ENCODE measurements at regions not wholly inside any gene's neighbourhood (a gene's known extent, or its start where the extent isn't known, plus 50 kb on each side); places are given as distances from the start of the nearest gene placed in this dataset.

DNA sequence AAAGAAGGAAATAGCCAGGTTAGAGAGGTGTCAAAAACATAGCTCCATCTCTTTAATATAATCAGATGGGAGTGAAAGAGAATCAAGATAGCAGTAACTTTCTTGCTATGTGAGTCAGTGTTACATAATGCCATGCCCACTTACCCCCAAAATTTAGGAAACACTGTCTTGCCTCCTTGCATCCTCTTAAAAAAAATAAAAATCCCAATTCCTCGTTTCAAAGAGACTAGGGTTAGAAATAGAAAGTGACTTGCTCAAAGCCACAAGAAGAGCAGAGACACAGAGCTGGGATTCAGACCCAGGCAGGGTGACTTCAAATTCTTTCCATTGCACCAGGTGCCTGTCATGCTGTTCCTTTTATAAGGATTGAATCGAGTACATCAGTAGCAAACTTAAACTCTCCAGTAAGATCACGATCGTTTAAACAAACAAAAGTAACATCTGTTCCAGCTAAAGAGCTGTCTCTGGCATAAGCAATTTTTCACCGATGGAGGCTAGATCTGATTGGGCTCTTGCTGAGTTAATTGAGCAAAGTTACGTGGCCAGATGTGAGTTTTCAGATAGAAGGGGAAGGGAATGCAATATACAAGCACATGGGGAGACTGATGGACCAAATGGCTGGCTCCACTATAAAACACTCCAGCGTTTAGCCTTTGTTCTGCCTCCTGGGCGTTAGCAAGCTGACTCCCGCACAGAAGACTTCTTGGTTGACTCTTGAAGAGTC, 176.9 kb downstream of the PALM2AKAP2 start:
- no peak overlapping the region for H2BK120ac ChIP-seq (ENCODE audit: low read depth, low read length)
- H3K36me3 ChIP-seq (ENCODE audit: control insufficient read depth, insufficient read depth, low read length), result no peaks in the 10 kb centered on the region; the same call in 1 of the 2 replicates
- peaks cover 3 to 4% of the 10 kb centered on the region in 2 experiments; a peak in 2 of 4 replicates for H3K79me1 ChIP-seq (ENCODE audit: low read depth in 1 of 2, low read length in 2 of 2)
- TF ChIP-seq RFX5 (IDR thresholded peaks at IDR 0.05; ENCODE audit: low read depth, low read length) (no peak), SMC3 (IDR thresholded peaks at IDR 0.05; ENCODE audit: low read depth, low read length) (no peak), MAFK (IDR thresholded peaks at IDR 0.05; ENCODE audit: low read depth, low read length) (no peak), MAZ (IDR thresholded peaks at IDR 0.05; ENCODE audit: borderline replicate concordance, low read depth, low read length) (no peak), CEBPB (IDR thresholded peaks at IDR 0.05; ENCODE audit: low read depth, low read length) (no peak), RCOR1 (IDR thresholded peaks at IDR 0.05; ENCODE audit: insufficient replicate concordance, low read length) (no peak), FOS (IDR thresholded peaks at IDR 0.05; ENCODE audit: low read depth, low read length) (no peak), RAD21 (IDR thresholded peaks at IDR 0.05; ENCODE audit: low read length) (no peak), CHD1 (IDR thresholded peaks at IDR 0.05; ENCODE audit: low read depth, low read length) (no peak), BHLHE40 (IDR thresholded peaks at IDR 0.05; ENCODE audit: low read depth, low read length) (no peak), NFE2L2 (IDR thresholded peaks at IDR 0.05; ENCODE audit: low read depth, low read length) (no peak), POLR2A (IDR thresholded peaks at IDR 0.05; ENCODE audit: low read depth, low read length) (no peak), MXI1 (IDR thresholded peaks at IDR 0.05; ENCODE audit: borderline replicate concordance, low read depth, low read length) (no peak)
- TF ChIP-seq, protein P1, sequence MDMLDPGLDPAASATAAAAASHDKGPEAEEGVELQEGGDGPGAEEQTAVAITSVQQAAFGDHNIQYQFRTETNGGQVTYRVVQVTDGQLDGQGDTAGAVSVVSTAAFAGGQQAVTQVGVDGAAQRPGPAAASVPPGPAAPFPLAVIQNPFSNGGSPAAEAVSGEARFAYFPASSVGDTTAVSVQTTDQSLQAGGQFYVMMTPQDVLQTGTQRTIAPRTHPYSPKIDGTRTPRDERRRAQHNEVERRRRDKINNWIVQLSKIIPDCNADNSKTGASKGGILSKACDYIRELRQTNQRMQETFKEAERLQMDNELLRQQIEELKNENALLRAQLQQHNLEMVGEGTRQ (IDR thresholded peaks at IDR 0.05; ENCODE audit: low read depth, low read length), result no peak
- TF ChIP-seq, protein P2, sequence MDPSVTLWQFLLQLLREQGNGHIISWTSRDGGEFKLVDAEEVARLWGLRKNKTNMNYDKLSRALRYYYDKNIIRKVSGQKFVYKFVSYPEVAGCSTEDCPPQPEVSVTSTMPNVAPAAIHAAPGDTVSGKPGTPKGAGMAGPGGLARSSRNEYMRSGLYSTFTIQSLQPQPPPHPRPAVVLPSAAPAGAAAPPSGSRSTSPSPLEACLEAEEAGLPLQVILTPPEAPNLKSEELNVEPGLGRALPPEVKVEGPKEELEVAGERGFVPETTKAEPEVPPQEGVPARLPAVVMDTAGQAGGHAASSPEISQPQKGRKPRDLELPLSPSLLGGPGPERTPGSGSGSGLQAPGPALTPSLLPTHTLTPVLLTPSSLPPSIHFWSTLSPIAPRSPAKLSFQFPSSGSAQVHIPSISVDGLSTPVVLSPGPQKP (IDR thresholded peaks at IDR 0.05; ENCODE audit: borderline replicate concordance, low read depth, low read length), result no peak
- TF ChIP-seq, protein P3, sequence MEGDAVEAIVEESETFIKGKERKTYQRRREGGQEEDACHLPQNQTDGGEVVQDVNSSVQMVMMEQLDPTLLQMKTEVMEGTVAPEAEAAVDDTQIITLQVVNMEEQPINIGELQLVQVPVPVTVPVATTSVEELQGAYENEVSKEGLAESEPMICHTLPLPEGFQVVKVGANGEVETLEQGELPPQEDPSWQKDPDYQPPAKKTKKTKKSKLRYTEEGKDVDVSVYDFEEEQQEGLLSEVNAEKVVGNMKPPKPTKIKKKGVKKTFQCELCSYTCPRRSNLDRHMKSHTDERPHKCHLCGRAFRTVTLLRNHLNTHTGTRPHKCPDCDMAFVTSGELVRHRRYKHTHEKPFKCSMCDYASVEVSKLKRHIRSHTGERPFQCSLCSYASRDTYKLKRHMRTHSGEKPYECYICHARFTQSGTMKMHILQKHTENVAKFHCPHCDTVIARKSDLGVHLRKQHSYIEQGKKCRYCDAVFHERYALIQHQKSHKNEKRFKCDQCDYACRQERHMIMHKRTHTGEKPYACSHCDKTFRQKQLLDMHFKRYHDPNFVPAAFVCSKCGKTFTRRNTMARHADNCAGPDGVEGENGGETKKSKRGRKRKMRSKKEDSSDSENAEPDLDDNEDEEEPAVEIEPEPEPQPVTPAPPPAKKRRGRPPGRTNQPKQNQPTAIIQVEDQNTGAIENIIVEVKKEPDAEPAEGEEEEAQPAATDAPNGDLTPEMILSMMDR (conservative IDR thresholded peaks at IDR 0.05; ENCODE audit: low read depth, low read length), result no peak
- intact Hi-C loops (cut with micrococcal nuclease) (no loop called here), dilution Hi-C loops (cut with HindIII; ENCODE audit: low sequenced_read_pairs, unreplicated experiment) (no loop called here), in situ Hi-C loops (cut with MboI; ENCODE audit: low sequenced_read_pairs) (no loop called here)
- no TSS peak for BruUV-seq (replicated peaks)
- no peak overlapping the region for H2AK5ac ChIP-seq (ENCODE audit: low read depth, low read length)
- no peak overlapping the region for H3K27ac ChIP-seq (ENCODE audit: insufficient read depth, low read length)
- no peak overlapping the region for H3K4me3 ChIP-seq (ENCODE audit: insufficient read depth, low read depth, low read length)
- H3K9ac ChIP-seq (ENCODE audit: low read depth, low read length), result no peak overlapping the region
- H4K91ac ChIP-seq (ENCODE audit: insufficient read depth, low read depth, low read length), result no peak overlapping the region
- CTCF ChIA-PET, result no interaction called here
- peak overlapping the region; percentile 6; the same call in 1 of the 2 replicates for H3K14ac ChIP-seq (replicated peaks; ENCODE audit: low read depth, low read length)
- H3K4me2 ChIP-seq (ENCODE audit: low read depth, low read length), result peak overlapping the region; percentile 66
- no peak overlapping the region for H4K5ac ChIP-seq (ENCODE audit: low read depth, low read length)
- no peak overlapping the region for H3K23ac ChIP-seq (ENCODE audit: low read depth, low read length)
- H4K8ac ChIP-seq (ENCODE audit: low read depth in 2 of 2, low read length in 2 of 2), result no peak overlapping the region
- ATAC-seq (ENCODE audit: low read depth), result peak; percentile 72
- H3K18ac ChIP-seq (ENCODE audit: low read depth, low read length), result no peak overlapping the region
- no peak overlapping the region for H2AFZ ChIP-seq (replicated peaks; ENCODE audit: low read length, poor library complexity)
- no peak overlapping the region for H2BK5ac ChIP-seq (ENCODE audit: low read depth, low read length, poor library complexity, severe bottlenecking)
- no peak overlapping the region for H2BK20ac ChIP-seq (ENCODE audit: low read depth, low read length)
- H3K56ac ChIP-seq (ENCODE audit: extremely low read depth, insufficient read depth, low read length), result no peak overlapping the region
- H4K20me1 ChIP-seq (ENCODE audit: insufficient read depth, low read length), result no peaks in the 10 kb centered on the region
- H3K4me1 ChIP-seq (ENCODE audit: control insufficient read depth, insufficient read depth, low read length), result peaks cover 2% of the 10 kb centered on the region; the same call in 1 of the 2 replicates
- no peaks in the 10 kb centered on the region for H3K27me3 ChIP-seq (ENCODE audit: control insufficient read depth, insufficient read depth, low read length)
- POLR2A ChIA-PET (ENCODE audit: unreplicated experiment), result no interaction called here
- H2AK9ac ChIP-seq (replicated peaks; ENCODE audit: low read depth, low read length, poor library complexity), result no peak overlapping the region
- H2BK15ac ChIP-seq (ENCODE audit: low read depth, low read length), result no peak overlapping the region
- no CpG with 5 or more reads among the region's 9 CpGs for WGBS, 2 experiments (ENCODE audit: extremely low coverage in 2 of 2, insufficient read length in 1 of 2)
- H3K9me1 ChIP-seq (ENCODE audit: insufficient read depth, low read length), result no peaks in the 10 kb centered on the region; the same call in none of the 2 replicates
- H3K4ac ChIP-seq (ENCODE audit: low read depth, low read length), result no peak overlapping the region
- no peaks in the 10 kb centered on the region for H3K9me3 ChIP-seq (ENCODE audit: control insufficient read depth, insufficient read depth, low read length)
- DNase-seq, result peak; percentile 64

Data from IMR-90 (cell line).